T-helper 1 cell treated with Interleukin-12 subunit alpha and Interleukin-12 subunit beta and Interleukin-4 antibody, amounts not matched to agents 30 μg/mL and 1 μg/mL, for 36 hours (primary cell): ENCODE measurements at regions not wholly inside any gene's neighbourhood (a gene's known extent, or its start where the extent isn't known, plus 50 kb on each side); places are given as distances from the start of the nearest gene placed in this dataset.

Experiments
- H3K27ac Mint-ChIP-seq: one replicate; pipeline ENCODE4 v1.8.0; 2021; ENCODE audit warnings: mild to moderate bottlenecking, mixed read lengths
- H3K27me3 Mint-ChIP-seq: one replicate; pipeline ENCODE4 v1.8.0; 2021; ENCODE audit warnings: low read depth, mixed read lengths
- H3K36me3 Mint-ChIP-seq: one replicate; pipeline ENCODE4 v1.8.0; 2021; ENCODE audit warnings: low read depth, mixed read lengths
- H3K4me1 Mint-ChIP-seq: one replicate; pipeline ENCODE4 v1.8.0; 2021; ENCODE audit warnings: low read depth, mixed read lengths
- H3K4me3 Mint-ChIP-seq: one replicate; pipeline ENCODE4 v1.8.0; 2021; ENCODE audit warnings: mild to moderate bottlenecking, moderate library complexity, mixed read lengths
- H3K9me3 Mint-ChIP-seq: one replicate; pipeline ENCODE4 v1.8.0; 2021; ENCODE audit warnings: mixed read lengths

DNA sequence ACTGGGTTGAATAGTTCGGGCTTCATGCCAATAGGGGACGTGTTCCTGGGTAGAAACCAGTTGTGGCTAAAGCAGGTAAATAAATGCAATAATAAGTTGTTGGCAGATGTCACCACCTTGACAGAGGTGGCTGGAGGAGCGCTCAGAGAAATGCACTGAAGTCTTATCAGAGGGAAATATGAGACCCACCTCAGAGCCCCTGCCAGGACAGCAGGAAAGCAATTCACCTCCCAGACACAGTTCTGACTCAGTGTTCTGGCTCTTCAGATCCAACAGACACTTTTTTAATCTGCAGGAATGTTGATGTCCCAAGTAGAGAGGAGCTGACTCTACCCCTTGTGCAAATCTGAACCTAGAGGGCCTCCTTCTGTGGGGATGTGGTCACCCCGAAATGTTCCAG is 687.1 kb upstream of the FBXO33 start:
- no peaks in the 10 kb centered on the region for H3K4me1 Mint-ChIP-seq
- no peaks in the 10 kb centered on the region for H3K36me3 Mint-ChIP-seq
- peaks cover 23% of the 10 kb centered on the region for H3K9me3 Mint-ChIP-seq
- H3K4me3 Mint-ChIP-seq, result no peak overlapping the region
- H3K27me3 Mint-ChIP-seq, result no peaks in the 10 kb centered on the region
- no peak overlapping the region for H3K27ac Mint-ChIP-seq

DNA sequence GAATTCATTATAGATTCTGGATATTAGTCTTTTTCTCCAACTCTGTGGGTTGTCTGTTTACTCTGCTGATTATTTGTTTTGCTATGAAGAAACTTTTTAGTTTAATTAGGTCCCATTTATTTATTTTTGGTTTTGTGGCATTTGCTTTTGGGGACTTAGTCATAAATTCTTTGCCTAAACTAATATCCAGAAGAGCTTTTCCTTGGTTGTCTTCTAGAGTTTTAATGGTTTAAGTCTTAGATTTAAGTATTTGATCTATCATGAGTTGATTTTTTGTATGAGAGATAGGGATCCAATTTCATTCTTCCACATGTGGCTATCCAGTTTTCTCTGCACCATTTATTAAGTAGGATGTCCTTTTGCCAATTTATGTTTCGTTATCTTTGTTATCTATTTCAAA is 683.4 kb upstream of the FBXO33 start:
- Mint-ChIP-seq H3K27ac (no peak overlapping the region), H3K9me3 (peaks cover 26% of the 10 kb centered on the region), H3K36me3 (no peaks in the 10 kb centered on the region), H3K4me1 (no peaks in the 10 kb centered on the region), H3K27me3 (no peaks in the 10 kb centered on the region), H3K4me3 (no peak overlapping the region)

DNA sequence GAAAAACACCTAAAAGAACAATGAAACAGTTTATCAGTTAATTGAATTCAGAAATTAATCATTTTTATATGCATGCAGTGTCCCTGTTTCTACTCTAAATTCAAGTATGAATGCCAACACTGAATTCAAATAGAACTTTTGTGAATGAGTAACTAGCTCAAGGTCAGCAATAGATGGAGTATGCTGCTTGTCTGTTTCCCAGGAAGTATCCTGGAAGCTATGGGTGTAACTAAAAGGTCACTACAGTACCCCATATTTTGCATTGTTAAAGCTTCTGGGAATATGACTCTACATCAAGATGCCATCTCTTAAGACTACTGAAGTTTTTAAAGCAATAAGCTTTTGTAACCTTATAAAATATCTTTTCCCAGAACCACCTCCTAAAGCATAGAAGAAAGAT is 681.4 kb upstream of the FBXO33 start:
- H3K4me1 Mint-ChIP-seq, result no peaks in the 10 kb centered on the region
- no peak overlapping the region for H3K4me3 Mint-ChIP-seq
- H3K27me3 Mint-ChIP-seq, result no peaks in the 10 kb centered on the region
- H3K9me3 Mint-ChIP-seq, result peaks cover 32% of the 10 kb centered on the region
- H3K36me3 Mint-ChIP-seq, result no peaks in the 10 kb centered on the region
- no peak overlapping the region for H3K27ac Mint-ChIP-seq

DNA sequence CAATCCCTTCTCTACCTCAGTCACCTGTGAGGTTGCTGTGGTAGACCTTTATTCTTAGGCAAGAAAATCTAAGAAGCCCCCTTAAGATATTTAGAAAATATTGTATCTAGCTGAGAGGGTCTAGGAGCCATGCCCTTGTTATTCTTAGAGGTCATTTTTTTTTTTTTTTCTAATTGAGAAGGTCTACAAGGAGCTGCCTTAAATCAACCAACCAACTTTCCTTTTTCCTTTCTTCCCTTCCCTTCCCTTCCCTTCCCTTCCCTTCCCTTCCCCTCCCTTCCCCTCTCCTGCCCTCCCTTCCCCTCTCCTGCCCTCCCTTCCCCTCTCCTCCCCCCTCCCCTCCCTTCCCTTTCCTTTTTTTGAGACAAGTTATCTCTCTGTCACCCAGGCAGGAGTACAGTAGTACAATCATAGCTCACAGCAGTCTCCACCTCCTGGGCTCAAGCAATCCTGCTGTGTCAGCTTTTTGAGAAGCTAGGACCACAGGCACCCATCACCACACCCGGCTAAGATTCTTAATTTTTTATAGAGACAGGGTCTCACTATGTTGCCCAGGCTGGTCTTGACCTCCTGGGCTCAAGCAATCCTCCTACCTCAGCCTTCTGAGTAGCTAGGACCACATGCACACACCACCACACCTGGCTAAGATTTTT is 668.4 kb upstream of the FBXO33 start:
- Mint-ChIP-seq H3K9me3 (peaks cover 9% of the 10 kb centered on the region), H3K4me3 (no peak overlapping the region), H3K4me1 (no peaks in the 10 kb centered on the region), H3K36me3 (no peaks in the 10 kb centered on the region), H3K27ac (no peak overlapping the region), H3K27me3 (no peaks in the 10 kb centered on the region)

DNA sequence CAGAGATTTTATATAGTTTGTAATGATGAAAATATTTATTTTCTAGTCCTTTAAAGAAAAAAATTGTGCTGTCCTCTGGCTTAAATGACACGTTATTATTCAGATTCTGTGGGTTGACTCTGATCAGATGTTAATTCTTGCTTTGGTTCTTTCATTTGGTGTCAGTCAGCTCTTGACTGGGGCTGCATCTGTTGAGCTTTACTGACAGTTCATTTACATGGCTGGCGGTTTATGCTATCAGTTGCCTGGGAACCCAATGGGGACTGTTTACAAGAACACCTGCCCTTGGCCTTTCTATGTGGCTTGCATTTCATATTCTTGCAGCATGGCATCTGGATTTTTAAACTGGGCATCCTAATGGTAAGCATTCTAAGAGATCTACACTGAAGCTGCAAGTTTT is 667.1 kb upstream of the FBXO33 start:
- Mint-ChIP-seq H3K4me1 (no peaks in the 10 kb centered on the region), H3K9me3 (peaks cover 9% of the 10 kb centered on the region), H3K27me3 (no peaks in the 10 kb centered on the region), H3K27ac (no peak overlapping the region), H3K36me3 (no peaks in the 10 kb centered on the region), H3K4me3 (no peak overlapping the region)

DNA sequence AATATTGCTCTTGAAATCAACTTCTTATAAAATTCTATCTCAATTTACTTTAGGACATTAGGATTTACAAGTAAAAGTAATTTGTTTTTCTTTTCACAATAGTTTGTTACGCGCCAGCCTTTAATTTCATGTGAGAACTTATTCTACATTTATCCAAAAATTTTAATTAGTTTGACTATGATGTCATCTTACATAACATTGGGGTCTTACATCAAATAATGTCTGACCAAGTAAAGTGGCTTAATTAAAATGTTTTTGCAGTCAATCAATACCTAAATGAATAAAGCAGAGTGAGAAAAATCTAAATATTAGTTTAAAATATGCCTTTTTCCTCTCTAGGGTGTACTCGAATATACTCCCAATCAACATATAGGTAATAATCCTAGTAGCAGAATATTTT is 666.2 kb upstream of the FBXO33 start:
- no peak overlapping the region for H3K27ac Mint-ChIP-seq
- H3K4me3 Mint-ChIP-seq, result no peak overlapping the region
- no peaks in the 10 kb centered on the region for H3K27me3 Mint-ChIP-seq
- H3K4me1 Mint-ChIP-seq, result no peaks in the 10 kb centered on the region
- peaks cover 4% of the 10 kb centered on the region for H3K9me3 Mint-ChIP-seq
- no peaks in the 10 kb centered on the region for H3K36me3 Mint-ChIP-seq

DNA sequence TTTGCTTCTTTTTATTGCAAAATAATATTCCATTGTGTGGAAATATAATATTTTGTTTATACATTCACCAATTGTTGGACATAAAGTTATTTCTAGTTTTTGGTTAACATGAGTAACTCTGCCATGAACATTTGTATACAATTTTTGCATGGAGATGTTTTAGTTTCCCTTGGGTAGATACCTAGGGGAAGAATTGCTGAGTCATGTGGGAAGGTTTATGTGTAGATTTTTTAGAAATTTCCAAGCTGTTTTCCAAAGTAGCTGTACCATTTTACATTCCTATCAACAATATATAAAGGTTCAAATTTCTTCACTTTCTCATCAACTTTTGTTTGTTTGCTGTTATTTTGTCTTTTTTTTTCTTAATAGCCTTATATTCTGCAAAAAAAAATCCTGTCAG is 664.7 kb upstream of the FBXO33 start:
- Mint-ChIP-seq H3K4me3 (no peak overlapping the region), H3K4me1 (no peaks in the 10 kb centered on the region), H3K27me3 (no peaks in the 10 kb centered on the region), H3K27ac (no peak overlapping the region), H3K9me3 (peaks cover 4% of the 10 kb centered on the region), H3K36me3 (no peaks in the 10 kb centered on the region)

DNA sequence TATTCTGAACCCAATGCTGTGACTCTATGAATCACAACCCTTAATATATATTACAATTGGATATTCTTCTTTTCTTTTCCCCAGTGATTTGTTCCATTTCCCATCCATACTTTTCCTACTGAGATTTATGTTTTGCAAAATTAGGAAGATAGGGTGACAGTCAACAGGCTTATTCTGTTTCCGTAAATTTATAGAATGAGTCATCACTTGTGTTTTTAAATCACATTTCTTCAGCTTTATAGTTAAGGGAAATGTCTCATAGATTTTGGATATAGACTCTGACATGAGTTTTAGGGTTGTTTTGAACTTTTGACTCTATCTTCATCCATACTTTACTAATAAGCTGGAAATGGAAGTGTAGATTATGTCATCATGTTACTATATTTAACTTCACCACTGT is 661.6 kb upstream of the FBXO33 start:
- Mint-ChIP-seq H3K27ac (no peak overlapping the region), H3K4me1 (no peaks in the 10 kb centered on the region), H3K4me3 (no peak overlapping the region), H3K9me3 (peaks cover 8% of the 10 kb centered on the region), H3K36me3 (no peaks in the 10 kb centered on the region), H3K27me3 (no peaks in the 10 kb centered on the region)

DNA sequence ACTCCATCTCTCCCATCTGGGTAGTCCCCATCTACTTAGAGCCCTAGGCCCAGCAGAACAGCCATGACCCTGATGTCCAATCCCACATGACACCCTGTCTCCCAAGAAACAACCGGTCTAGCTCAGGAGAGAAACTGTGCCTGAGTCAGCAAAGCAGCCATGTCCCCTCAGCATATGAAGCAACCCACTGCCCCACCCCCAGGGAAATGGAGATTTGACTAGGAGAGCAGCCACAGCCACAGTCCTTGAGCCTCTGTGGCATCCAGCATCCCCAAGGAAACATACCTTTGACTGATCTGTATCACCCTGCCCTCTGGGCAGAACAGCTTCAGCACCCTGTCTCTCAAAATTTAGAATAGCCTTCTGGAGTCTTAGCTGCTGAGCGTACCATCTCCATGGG is 641.9 kb upstream of the FBXO33 start:
- no peaks in the 10 kb centered on the region for H3K27me3 Mint-ChIP-seq
- peaks cover 9% of the 10 kb centered on the region for H3K9me3 Mint-ChIP-seq
- no peak overlapping the region for H3K27ac Mint-ChIP-seq
- no peaks in the 10 kb centered on the region for H3K36me3 Mint-ChIP-seq
- H3K4me1 Mint-ChIP-seq, result no peaks in the 10 kb centered on the region
- no peak overlapping the region for H3K4me3 Mint-ChIP-seq

DNA sequence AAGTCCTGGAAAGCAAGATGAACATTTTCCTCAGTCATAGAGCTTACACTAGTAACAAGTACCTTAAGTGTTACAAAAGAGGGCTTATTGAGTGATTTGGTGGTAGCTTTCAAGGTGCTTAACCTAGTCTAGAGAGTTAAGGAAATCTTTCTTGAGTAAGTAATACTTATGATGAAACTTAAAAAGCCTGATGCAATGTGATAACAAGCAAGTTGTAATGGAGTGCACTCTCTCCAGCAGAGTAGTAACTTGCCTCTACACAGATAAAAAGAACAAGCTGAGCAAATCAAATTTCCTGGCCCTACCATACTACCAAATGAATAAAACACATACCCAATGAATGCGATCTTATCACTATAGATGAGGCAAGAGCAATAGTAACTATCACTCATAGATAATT is 639.9 kb upstream of the FBXO33 start:
- Mint-ChIP-seq H3K9me3 (peaks cover 9% of the 10 kb centered on the region), H3K27me3 (no peaks in the 10 kb centered on the region), H3K36me3 (no peaks in the 10 kb centered on the region), H3K4me3 (no peak overlapping the region), H3K27ac (no peak overlapping the region), H3K4me1 (no peaks in the 10 kb centered on the region)

DNA sequence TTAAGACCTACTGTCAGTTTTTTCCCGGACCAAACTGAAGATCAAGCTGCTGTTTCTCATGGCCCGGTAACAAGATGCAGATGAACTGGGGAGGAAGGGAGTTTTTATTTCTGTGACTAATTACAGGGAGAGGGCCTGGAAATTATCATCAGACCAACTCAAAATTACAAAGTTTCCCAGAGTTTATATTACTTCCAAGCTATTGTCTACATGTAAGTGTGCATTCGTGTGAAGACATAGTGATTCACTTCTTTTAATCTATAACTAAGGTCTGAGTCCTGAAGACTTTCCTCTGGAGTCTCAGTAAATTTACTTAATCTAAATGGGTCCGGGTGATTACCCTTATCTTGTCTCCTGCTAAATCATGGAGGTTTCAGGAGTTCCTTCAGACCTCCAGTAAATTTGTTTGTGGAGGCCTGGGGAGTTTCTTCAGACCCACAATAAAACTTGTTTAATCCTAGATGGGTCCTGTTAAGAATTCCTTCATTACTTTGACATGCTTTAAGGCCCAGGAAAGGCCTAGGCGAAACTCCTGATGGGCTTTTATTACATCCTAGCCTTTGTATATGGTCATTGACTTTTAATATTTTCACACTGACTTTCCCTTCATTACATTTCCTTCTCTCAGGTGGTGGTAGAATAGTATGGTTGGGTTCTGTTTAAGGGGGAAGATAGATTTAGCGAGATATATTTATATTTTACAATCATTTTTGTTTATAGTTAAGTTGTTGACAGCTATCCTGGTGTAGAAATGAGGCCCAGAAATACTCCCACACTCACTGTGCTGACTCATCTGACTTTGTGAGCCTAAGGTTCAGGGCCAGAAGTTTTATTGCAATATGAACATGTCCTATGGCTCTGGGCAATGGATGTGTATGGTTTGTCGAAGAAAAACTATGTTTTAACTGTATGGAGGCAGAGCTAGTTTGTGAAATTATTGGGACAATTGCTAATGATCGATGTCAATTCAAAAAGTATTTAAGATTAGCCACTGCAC is 627.0 kb upstream of the FBXO33 start:
- no peaks in the 10 kb centered on the region for H3K36me3 Mint-ChIP-seq
- H3K9me3 Mint-ChIP-seq, result peaks cover 11% of the 10 kb centered on the region
- no peaks in the 10 kb centered on the region for H3K4me1 Mint-ChIP-seq
- no peak overlapping the region for H3K27ac Mint-ChIP-seq
- no peak overlapping the region for H3K4me3 Mint-ChIP-seq
- no peaks in the 10 kb centered on the region for H3K27me3 Mint-ChIP-seq

DNA sequence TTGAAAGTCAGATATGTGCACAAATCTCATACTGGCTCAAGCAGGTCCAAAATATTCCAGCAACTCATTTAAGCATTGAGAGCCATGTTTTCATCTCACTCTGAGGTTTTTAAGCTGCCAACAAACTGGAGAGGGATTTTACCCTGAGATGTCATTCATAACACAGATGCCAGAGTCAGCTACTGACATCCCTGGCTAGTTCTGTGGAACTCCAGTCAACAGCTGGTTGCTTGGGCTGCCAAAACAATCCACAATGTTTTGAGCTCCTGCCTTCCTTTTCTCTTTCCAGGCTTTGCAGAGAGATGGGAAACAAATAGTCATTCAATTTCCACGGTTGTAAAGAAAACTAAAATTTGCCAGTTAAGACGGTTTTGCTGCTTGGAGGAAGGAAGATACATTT is 621.2 kb upstream of the FBXO33 start:
- Mint-ChIP-seq H3K36me3 (no peaks in the 10 kb centered on the region), H3K27ac (no peak overlapping the region), H3K9me3 (no peaks in the 10 kb centered on the region), H3K27me3 (no peaks in the 10 kb centered on the region), H3K4me1 (no peaks in the 10 kb centered on the region), H3K4me3 (no peak overlapping the region)

DNA sequence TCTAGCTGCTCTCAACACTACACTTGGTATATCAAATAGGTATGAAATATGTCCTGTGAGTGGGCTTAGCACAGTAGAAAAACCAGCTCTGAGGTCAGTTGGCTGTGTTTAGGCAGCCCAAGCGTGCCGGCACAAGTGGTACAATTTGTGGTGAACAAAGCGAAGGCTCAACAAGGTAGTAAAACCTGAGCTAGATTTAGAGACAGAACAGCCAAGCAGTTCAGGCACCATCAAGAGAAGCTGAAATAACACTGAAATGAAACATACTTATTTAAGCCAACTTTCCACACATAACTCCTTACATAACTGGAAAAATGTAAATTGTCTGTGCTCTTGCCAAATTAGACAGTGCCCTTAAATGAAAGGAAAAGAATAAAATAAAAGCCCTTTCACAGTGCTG is 596.8 kb upstream of the FBXO33 start:
- peaks cover 14% of the 10 kb centered on the region for H3K9me3 Mint-ChIP-seq

DNA sequence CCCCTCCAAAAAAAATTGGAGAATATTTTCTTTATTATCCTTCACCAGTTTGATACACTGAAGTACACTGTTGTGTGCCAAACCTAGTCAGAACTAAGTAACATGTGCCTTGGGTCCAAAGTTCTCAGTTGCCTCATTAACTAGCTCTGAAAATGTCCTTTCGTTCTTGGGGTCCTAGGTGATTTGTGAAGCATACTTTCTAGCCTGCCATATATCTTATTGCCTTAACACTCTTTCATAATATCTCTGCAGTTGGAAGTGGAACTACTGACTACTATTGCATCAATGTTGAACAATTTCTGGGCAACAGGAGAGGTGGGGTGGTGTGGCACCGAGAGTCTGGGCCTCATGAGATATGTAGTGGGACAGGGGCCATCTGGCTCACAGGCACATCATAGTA is 592.9 kb upstream of the FBXO33 start:
- Mint-ChIP-seq H3K4me1 (no peaks in the 10 kb centered on the region), H3K27me3 (no peaks in the 10 kb centered on the region), H3K4me3 (no peak overlapping the region), H3K27ac (no peak overlapping the region), H3K9me3 (peaks cover 5% of the 10 kb centered on the region), H3K36me3 (no peaks in the 10 kb centered on the region)

More for the DNA sequence above, 596.8 kb upstream of the FBXO33 start:
- Mint-ChIP-seq H3K4me3 (no peak overlapping the region), H3K27me3 (no peaks in the 10 kb centered on the region), H3K27ac (no peak overlapping the region), H3K4me1 (no peaks in the 10 kb centered on the region), H3K36me3 (no peaks in the 10 kb centered on the region)

DNA sequence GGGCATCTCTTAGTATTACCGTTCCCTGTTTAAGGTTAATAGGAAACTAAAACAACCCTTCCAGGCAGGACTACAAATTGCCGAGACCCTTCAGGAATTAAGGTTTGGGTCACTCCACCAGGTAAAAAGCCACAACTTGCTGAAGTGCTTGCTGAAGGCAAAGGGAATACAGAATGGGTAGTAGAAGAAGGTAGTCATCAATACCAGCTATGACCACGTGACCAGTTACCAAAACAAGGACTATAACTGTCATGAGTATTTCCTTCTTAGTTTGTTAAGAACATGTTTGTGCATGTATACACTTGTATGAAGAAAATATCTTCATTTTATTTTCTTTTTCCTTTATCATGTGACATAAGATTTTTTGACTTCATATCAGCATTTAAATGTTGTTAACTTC is 578.7 kb upstream of the FBXO33 start:
- H3K27me3 Mint-ChIP-seq, result no peaks in the 10 kb centered on the region

More for the DNA sequence above, 578.7 kb upstream of the FBXO33 start:
- H3K4me3 Mint-ChIP-seq, result no peak overlapping the region
- H3K36me3 Mint-ChIP-seq, result no peaks in the 10 kb centered on the region
- H3K27ac Mint-ChIP-seq, result no peak overlapping the region
- no peaks in the 10 kb centered on the region for H3K4me1 Mint-ChIP-seq
- H3K9me3 Mint-ChIP-seq, result peaks cover 12% of the 10 kb centered on the region
